Activated CD8-positive, alpha-beta memory T cell treated with anti-CD3 and anti-CD28 coated beads, Interleukin-2, amount 50 U/mL, for 4 hours (primary cell): ENCODE measurements at regions not wholly inside any gene's neighbourhood (a gene's known extent, or its start where the extent isn't known, plus 50 kb on each side); places are given as distances from the start of the nearest gene placed in this dataset.
"Not testable (repeated sequence)": the region's sequence is repeated elsewhere in the genome, so short reads cannot be mapped to it uniquely, and the experiment has no call there.

Experiments
- DNase-seq: peaks from one replicate; pipeline ENCODE4 v3.0.0-alpha.2; 2020

DNA sequence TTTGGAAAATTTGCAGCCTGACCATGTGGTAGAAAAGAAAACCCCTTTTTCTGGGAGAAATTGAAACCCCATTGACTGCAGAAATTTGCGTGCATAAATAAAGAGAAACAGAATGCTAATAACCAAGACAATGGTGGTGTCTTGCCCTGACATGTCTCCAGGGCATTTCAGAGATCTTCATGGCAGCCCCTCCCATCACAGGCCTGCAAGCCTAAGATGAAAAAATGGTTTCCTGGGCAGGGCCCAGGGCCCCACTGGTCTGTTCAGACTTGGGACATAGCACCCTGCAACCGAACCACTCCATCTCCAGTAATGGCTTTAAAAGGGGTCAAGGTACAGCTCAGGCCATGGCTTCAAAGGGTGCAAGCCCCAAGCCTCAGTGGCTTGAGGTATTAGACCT, 71.6 kb upstream of the SGIP1 start:
- DNase-seq: no peak

DNA sequence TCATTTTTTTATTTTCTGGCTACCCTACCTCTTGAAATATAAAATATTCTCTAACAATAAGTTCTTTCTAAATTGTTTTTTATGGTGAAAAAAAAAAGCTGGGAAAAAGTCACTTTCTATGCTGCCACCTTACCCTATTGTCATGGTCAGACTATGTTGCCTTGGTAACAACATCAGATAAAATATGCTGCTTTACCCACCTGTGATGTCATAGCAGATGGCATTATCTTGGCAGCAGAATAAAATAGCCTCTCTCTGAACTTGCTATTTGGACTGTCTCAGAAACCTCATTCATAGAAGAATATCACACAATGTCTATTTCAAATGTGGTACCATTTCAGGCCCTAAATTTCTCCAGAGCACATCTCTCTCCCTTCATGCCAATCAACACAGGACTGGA, 69.6 kb upstream of the SGIP1 start:
- DNase-seq: no peak

DNA sequence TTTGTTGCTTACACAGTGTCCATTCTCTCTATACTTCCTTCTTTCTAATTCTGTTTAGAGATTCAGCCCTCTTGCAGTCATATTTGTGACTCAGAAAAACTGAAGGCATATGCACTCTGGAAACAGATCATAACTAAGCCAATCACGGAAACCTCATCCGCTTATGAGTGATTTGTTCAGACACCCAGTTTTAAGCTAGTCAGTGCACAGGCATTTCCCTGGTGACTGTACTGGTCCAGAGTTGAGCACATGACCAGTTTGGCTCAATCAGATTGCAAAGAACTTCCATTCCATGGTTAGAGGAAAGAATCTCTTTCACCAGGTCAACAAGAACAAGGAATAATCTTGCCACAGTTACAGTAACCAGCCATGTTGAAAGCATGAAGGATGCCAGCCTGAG, 69.2 kb upstream of the SGIP1 start:
- no peak for DNase-seq

DNA sequence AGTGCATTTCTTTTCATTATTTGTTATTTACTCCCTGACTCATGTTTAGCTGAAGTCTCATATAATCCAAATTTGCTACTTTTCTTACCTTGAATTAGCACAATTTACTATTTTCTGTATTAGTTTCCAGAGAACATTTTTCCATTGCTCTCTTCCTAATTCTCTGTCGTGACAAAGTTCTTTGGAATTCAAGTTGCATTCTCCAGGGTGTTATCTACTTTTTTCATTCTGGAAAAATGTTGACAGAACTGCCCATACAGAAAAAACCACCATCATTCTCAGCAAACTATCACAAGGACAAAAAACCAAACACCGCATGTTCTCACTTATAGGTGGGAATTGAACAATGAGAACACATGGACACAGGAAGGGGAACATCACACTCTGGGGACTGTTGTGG, 67.3 kb upstream of the SGIP1 start:
- DNase-seq: not testable (repeated sequence)

DNA sequence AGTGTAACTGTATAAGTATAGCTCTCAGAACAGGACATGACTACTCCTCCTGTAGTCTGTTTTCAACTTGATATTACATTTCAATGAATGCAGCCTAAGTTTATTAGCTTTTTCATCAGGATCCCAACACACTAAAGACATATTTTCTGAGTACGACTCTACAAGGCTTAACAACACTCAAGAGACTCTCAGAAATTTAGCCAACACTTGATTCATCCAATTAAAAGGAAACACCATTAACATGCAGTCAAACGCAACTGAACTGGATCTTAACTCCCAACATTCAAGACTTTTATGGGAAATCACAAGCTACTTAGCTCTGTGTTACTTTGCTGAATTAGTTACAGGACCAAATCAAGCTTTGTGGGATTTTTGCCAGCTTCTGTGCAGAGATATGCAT, 65.2 kb upstream of the SGIP1 start:
- no peak for DNase-seq

DNA sequence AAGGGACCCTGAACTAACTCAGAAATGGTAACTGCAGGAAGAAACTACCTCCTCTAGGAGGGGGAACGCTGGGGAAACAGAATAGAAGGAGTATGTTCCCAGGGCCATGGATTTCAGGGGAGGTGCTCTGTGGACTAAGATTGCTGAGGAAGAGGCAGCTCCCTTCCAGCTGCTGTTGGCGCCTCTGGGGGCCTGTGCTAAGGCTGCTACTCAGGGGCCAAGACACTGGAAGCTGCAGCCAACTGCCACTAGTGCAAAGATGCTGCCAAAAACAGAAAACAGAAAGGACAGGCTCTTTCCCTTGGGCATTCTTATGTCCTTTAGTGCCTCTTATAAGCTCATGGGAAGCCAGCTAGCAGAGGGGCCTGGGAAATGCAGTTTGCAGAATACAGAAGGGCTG, 58.0 kb upstream of the SGIP1 start:
- DNase-seq: no peak

DNA sequence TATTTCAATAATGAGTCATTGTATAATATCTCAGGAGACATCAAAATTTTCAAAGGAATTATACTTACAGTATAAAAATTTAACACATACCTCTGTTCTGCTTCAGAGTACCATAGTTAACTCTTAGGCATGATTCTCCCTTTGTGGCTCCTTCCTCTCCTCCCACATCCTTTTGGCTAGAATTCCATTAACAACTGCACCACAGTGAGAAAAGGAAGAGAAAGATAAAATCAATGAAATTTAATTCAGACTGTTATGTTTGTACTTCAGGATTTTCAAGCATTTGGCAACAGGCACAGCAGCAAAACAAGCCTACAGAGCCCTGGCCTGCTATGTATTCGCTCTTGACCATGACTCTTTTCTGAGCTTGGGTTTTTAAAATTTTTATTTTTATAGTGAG, 57.2 kb upstream of the SGIP1 start:
- DNase-seq: no peak

DNA sequence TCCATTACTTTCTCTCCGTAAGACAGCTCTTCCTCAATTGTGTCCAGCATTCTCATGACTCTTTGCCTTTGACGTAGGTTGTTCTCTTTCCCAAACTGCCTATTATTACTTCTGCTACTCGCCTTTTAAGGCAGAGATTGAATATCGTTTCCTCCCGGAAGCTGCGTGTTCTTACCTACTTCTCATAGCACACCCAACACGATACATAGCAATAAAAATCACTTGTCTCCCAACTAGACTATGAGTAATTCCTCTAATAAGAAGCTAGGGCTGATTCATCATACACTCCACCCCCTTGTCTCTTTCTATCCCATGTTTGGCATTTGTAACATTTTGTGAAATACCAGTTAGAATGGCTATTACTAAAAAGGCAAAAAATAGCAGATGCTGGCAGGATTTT, 55.8 kb upstream of the SGIP1 start:
- no peak for DNase-seq

DNA sequence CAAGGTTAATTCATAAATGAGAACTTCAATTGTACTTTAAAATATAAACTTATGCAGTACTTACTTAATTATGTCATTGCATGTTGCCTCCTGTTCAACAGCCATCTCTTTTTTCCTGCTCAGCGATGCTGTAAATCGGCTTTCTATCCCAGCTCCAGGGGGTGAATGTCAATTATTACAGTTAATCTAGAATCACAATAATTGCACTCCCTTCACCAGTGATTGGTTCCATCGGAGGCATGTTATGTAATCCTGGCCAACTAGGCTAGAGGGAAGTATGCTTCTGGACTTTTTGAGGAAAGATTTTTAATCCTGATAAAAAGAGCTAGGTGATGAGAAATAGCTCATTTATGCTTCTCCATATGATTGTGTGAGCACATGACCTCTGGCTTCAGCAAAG, 53.8 kb upstream of the SGIP1 start:
- DNase-seq: no peak

DNA sequence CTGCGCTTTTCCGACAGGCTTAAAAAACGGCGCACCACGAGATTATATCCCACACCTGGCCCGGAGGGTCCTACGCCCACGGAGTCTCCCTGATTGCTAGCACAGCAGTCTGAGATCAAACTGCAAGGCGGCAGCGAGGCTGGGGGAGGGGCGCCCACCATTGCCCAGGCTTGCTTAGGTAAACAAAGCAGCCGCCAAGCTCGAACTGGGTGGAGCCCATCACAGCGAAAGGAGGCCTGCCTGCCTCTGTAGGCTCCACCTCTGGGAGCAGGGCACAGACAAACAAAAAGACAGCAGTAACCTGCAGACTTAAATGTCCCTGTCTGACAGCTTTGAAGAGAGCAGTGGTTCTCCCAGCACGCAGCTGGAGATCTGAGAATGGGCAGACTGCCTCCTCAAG, 52.7 kb upstream of the SGIP1 start:
- DNase-seq: not testable (repeated sequence)
